Neural crest cell (in vitro differentiated cells): ENCODE measurements at regions not wholly inside any gene's neighbourhood (a gene's known extent, or its start where the extent isn't known, plus 50 kb on each side); places are given as distances from the start of the nearest gene placed in this dataset.

ENCODE experiments used
- DNase-seq: peaks from one replicate; pipeline ENCODE4 v3.0.0; 2021; ENCODE audit warnings: low read depth, mixed read lengths, low spot score
- H3K27ac Mint-ChIP-seq: one replicate; pipeline ENCODE4 v1.8.0; 2021; ENCODE audit warnings: mild to moderate bottlenecking, mixed read lengths; ENCODE audit not compliant: unreplicated experiment
- H3K27me3 Mint-ChIP-seq: 2 replicates; pipeline ENCODE4 v1.8.0; 2021; ENCODE audit warnings: low read depth, mild to moderate bottlenecking, mixed read lengths
- H3K36me3 Mint-ChIP-seq: 2 replicates; pipeline ENCODE4 v1.8.0; 2021; ENCODE audit warnings: low read depth, mild to moderate bottlenecking, mixed read lengths
- H3K4me1 Mint-ChIP-seq: 2 replicates; pipeline ENCODE4 v1.8.0; 2021; ENCODE audit warnings: mixed read lengths
- H3K4me3 Mint-ChIP-seq: one replicate; pipeline ENCODE4 v1.8.0; 2021; ENCODE audit warnings: mild to moderate bottlenecking, mixed read lengths
- H3K9me3 Mint-ChIP-seq: 2 replicates; pipeline ENCODE4 v1.8.0; 2021; ENCODE audit warnings: mixed read lengths
- CTCF ChIP-seq: fragments of 200-600 bp; sonication (generic); conservative IDR thresholded peaks from 2 replicates; pipeline ENCODE4 v1.5.0; 2021; ENCODE audit warnings: antibody characterized with exemption, mild to moderate bottlenecking

- DNase-seq = no peak
- H3K9me3 Mint-ChIP-seq = peaks cover 8% of the 10 kb centered on the region
- H3K27ac Mint-ChIP-seq = no peak overlapping the region
- H3K4me3 Mint-ChIP-seq = no peak overlapping the region
- TF ChIP-seq CTCF = no peak
- H3K4me1 Mint-ChIP-seq = peaks cover 21% of the 10 kb centered on the region
- no peaks in the 10 kb centered on the region for H3K27me3 Mint-ChIP-seq
- no peaks in the 10 kb centered on the region for H3K36me3 Mint-ChIP-seq
Observed at GRCh38 chr4:89541998-89542397, 234.4 kb upstream of the GPRIN3 start.

- Mint-ChIP-seq H3K27me3 (no peaks in the 10 kb centered on the region), H3K9me3 (peaks cover 10% of the 10 kb centered on the region), H3K27ac (peak overlapping the region; percentile 68), H3K4me3 (no peak overlapping the region), H3K36me3 (no peaks in the 10 kb centered on the region), H3K4me1 (peaks cover 21% of the 10 kb centered on the region)
- no peak for DNase-seq
- TF ChIP-seq CTCF = no peak
Observed at GRCh38 chr4:89539797-89540711, 232.5 kb upstream of the GPRIN3 start.

- TF ChIP-seq CTCF = no peak
- no peak for DNase-seq
- H3K27me3 Mint-ChIP-seq = no peaks in the 10 kb centered on the region
Observed at GRCh38 chr4:89539374-89539773, 231.8 kb upstream of the GPRIN3 start.

GRCh38 chr4:89538886-89539285 is 231.3 kb upstream of the GPRIN3 start:
- H3K4me3 Mint-ChIP-seq = no peak overlapping the region
- peaks cover 10% of the 10 kb centered on the region for H3K9me3 Mint-ChIP-seq
- no peak overlapping the region for H3K27ac Mint-ChIP-seq
- TF ChIP-seq CTCF = no peak
- no peak for DNase-seq
- no peaks in the 10 kb centered on the region for H3K36me3 Mint-ChIP-seq
- H3K4me1 Mint-ChIP-seq = peaks cover 21% of the 10 kb centered on the region
- H3K27me3 Mint-ChIP-seq = no peaks in the 10 kb centered on the region

More at GRCh38 chr4:89539374-89539773, 231.8 kb upstream of the GPRIN3 start:
- Mint-ChIP-seq H3K4me1 (peaks cover 21% of the 10 kb centered on the region), H3K36me3 (no peaks in the 10 kb centered on the region), H3K4me3 (no peak overlapping the region), H3K9me3 (peaks cover 10% of the 10 kb centered on the region), H3K27ac (peak overlapping the region; percentile 68)

- TF ChIP-seq CTCF = no peak
- Mint-ChIP-seq H3K27me3 (no peaks in the 10 kb centered on the region), H3K36me3 (no peaks in the 10 kb centered on the region), H3K27ac (no peak overlapping the region), H3K4me3 (no peak overlapping the region), H3K9me3 (peaks cover 8% of the 10 kb centered on the region), H3K4me1 (peaks cover 21% of the 10 kb centered on the region)
- no peak for DNase-seq
Observed at GRCh38 chr4:89538171-89538570, 230.6 kb upstream of the GPRIN3 start.
